PFSK-1 (cell line): ENCODE measurements at regions not wholly inside any gene's neighbourhood (a gene's known extent, or its start where the extent isn't known, plus 50 kb on each side); places are given as distances from the start of the nearest gene placed in this dataset.

Experiments used
- FOXP2 ChIP-seq: optimal IDR thresholded peaks from 2 replicates; pipeline ENCODE3; 2011; ENCODE audit warnings: borderline replicate concordance, control low read depth, inconsistent platforms; ENCODE audit not compliant: insufficient read depth; ENCODE audit errors: extremely low read length, extremely low read depth
- POLR2AphosphoS5 ChIP-seq: IDR thresholded peaks from 2 replicates; pipeline ENCODE4 v1.6.1; 2012; ENCODE audit warnings: low read depth, mild to moderate bottlenecking, control low read depth, low read length, moderate library complexity
- TAF1 ChIP-seq: IDR thresholded peaks from 2 replicates; pipeline ENCODE4 v1.6.1; 2012; ENCODE audit warnings: low read length, control low read depth, borderline replicate concordance; ENCODE audit not compliant: insufficient read depth

- no peak for TF ChIP-seq POLR2AphosphoS5
- no peak for TF ChIP-seq TAF1
- TF ChIP-seq FOXP2 = no peak
Measured at GRCh38 chr6:168956141-168956838, 297.4 kb downstream of the THBS2 start.
